ENCODE measurements at regions not wholly inside any gene's neighbourhood (a gene's known extent, or its start where the extent isn't known, plus 50 kb on each side); places are given as distances from the start of the nearest gene placed in this dataset.

- TF ChIP-seq CTCF (tag by site-specific recombination; IDR thresholded peaks at IDR 0.05), result no peak
- no peak for TF ChIP-seq ZNF280D (tag by site-specific recombination; IDR thresholded peaks at IDR 0.05)
- TF ChIP-seq BCL11A (tag by site-specific recombination; IDR thresholded peaks at IDR 0.05; ENCODE audit: low read depth), result no peak
- TF ChIP-seq SP2 (tag by site-specific recombination; IDR thresholded peaks at IDR 0.05), result no peak
- no peak for TF ChIP-seq ZBTB21 (tag by site-specific recombination; IDR thresholded peaks at IDR 0.05)
- no peak for TF ChIP-seq ZSCAN5A (tag by site-specific recombination; IDR thresholded peaks at IDR 0.05)
Measured at GRCh38 chr4:108256538-108256937, 87.8 kb upstream of the LEF1 start.
